B cell (primary cell): ENCODE measurements at regions not wholly inside any gene's neighbourhood (a gene's known extent, or its start where the extent isn't known, plus 50 kb on each side); places are given as distances from the start of the nearest gene placed in this dataset.

ENCODE experiments used
- ATAC-seq: fragments of 200-7000 bp; cut with Tn5 transposase; one replicate; pipeline ENCODE4 v1.10.0; 2021; ENCODE audit warnings: low read depth, mild to moderate bottlenecking, moderate number of reproducible peaks, moderate library complexity
- CTCF ChIA-PET: fragments of 350-600 bp; sonication (Branson Sonifier 250); formaldehyde crosslinking; loops from one replicate; lab custom pipeline; 2021; ENCODE audit warnings: antibody characterized with exemption, inconsistent platforms; lab: Charles Lee
- POLR2A ChIA-PET: fragments of 350-600 bp; sonication (Branson Sonifier 250); formaldehyde crosslinking; loops from one replicate; lab custom pipeline; 2021; ENCODE audit warnings: antibody characterized with exemption; lab: Charles Lee
- DNase-seq: peaks from one replicate; pipeline ENCODE4 v3.0.0; 2013
- H2AFZ ChIP-seq: 2 replicates; pipeline ENCODE4 v1.6.1; 2012; ENCODE audit warnings: mild to moderate bottlenecking, low read depth, low read length; ENCODE audit not compliant: insufficient read depth, poor library complexity, severe bottlenecking
- H3K27ac ChIP-seq, 2 donors: 1 replicate in 1 of 2; 2 replicates in 1 of 2; pipeline ENCODE4 v1.5.1; 2012 to 2013; ENCODE audit warnings: low read length in 2 of 2, mild to moderate bottlenecking in 2 of 2, moderate library complexity in 1 of 2
- H3K27me3 ChIP-seq, 4 experiments: fragments of 200-600 bp in 1 of 4; sonication (generic) in 1 of 4; replicated peaks in 1 of 4; 1 replicate in 2 of 4; 2 replicates in 2 of 4; pipeline versions ENCODE4 v1.6.1 to v1.7.0; 2013 to 2016; ENCODE audit warnings: low read length in 3 of 4, mild to moderate bottlenecking in 2 of 4, mixed read lengths in 1 of 4, moderate library complexity in 1 of 4; ENCODE audit not compliant: insufficient read depth in 4 of 4, control insufficient read depth in 3 of 4; ENCODE audit errors: control extremely low read depth in 1 of 4
- H3K36me3 ChIP-seq, 2 experiments: replicated peaks in 1 of 2; 1 replicate in 1 of 2; 2 replicates in 1 of 2; pipeline versions ENCODE4 v1.6.1 to v1.7.1; 2013; ENCODE audit warnings: low read length in 1 of 2; ENCODE audit not compliant: insufficient read depth in 2 of 2, control insufficient read depth in 1 of 2; ENCODE audit errors: control extremely low read depth in 1 of 2, extremely low read depth in 1 of 2
- H3K4me1 ChIP-seq, 2 donors: fragments of 200-600 bp in 1 of 2; sonication (generic) in 1 of 2; 1 replicate in 1 of 2; 2 replicates in 1 of 2; pipeline versions ENCODE4 v1.5.1 to v1.6.1; 2013 to 2017; ENCODE audit warnings: low read length in 2 of 2; ENCODE audit not compliant: control insufficient read depth in 2 of 2, insufficient read depth in 2 of 2
- H3K4me2 ChIP-seq: replicated peaks from 2 replicates; pipeline ENCODE3; 2012; ENCODE audit warnings: mild to moderate bottlenecking, low read depth, low read length; ENCODE audit not compliant: poor library complexity, severe bottlenecking
- H3K4me3 ChIP-seq, 5 experiments: fragments of 200-600 bp in 1 of 5; sonication (generic) in 1 of 5; 1 replicate in 3 of 5; 2 replicates in 2 of 5; pipeline versions ENCODE4 v1.5.1 to v1.7.0; 2011 to 2016; ENCODE audit warnings: low read length in 4 of 5, mild to moderate bottlenecking in 4 of 5, low read depth in 2 of 5, control low read depth in 1 of 5, moderate library complexity in 1 of 5; ENCODE audit not compliant: insufficient read depth in 1 of 5; ENCODE audit errors: control extremely low read depth in 1 of 5, extremely low read depth in 1 of 5
- H3K79me2 ChIP-seq: fragments of 200-600 bp; sonication (generic); one replicate; pipeline ENCODE4 v1.6.0; 2016; ENCODE audit warnings: low read length; ENCODE audit not compliant: control insufficient read depth, insufficient read depth
- H3K9ac ChIP-seq: fragments of 200-600 bp; sonication (generic); 2 replicates; pipeline ENCODE4 v1.6.1; 2017; ENCODE audit warnings: mild to moderate bottlenecking, low read length, moderate library complexity
- H3K9me3 ChIP-seq, 3 donors: one replicate each; pipeline versions ENCODE4 v1.6.1 to v1.7.1; 2013; ENCODE audit warnings: low read length in 2 of 3; ENCODE audit not compliant: control insufficient read depth in 2 of 3, insufficient read depth in 1 of 3; ENCODE audit errors: control extremely low read depth in 1 of 3
- H4K20me1 ChIP-seq: 2 replicates; pipeline ENCODE4 v1.6.0; 2012; ENCODE audit warnings: mild to moderate bottlenecking, low read length; ENCODE audit not compliant: insufficient read depth, control insufficient read depth, poor library complexity, severe bottlenecking
- H3K27ac Mint-ChIP-seq: one replicate; pipeline ENCODE4 v1.8.0; 2021; ENCODE audit warnings: mixed read lengths
- H3K27me3 Mint-ChIP-seq: one replicate; pipeline ENCODE4 v1.8.0; 2021; ENCODE audit warnings: mixed read lengths
- H3K4me1 Mint-ChIP-seq: one replicate; pipeline ENCODE4 v1.8.0; 2021; ENCODE audit warnings: mixed read lengths
- H3K4me3 Mint-ChIP-seq: one replicate; pipeline ENCODE4 v1.8.0; 2021; ENCODE audit warnings: mixed read lengths
- H3K9me3 Mint-ChIP-seq: one replicate; pipeline ENCODE4 v1.8.0; 2022; ENCODE audit warnings: mixed read lengths; ENCODE audit not compliant: insufficient read depth
- EZH2 ChIP-seq: IDR thresholded peaks from 2 replicates; pipeline ENCODE4 v1.6.1; 2012; ENCODE audit warnings: borderline replicate concordance, low read depth, mild to moderate bottlenecking, moderate library complexity, low read length; ENCODE audit not compliant: insufficient read depth, poor library complexity, severe bottlenecking
- WGBS: methylation state at CpG from one replicate; pipeline ENCODE4 v1.1.5; 2013; ENCODE audit warnings: missing lambda C conversion rate; ENCODE audit not compliant: insufficient coverage; 5-methylcytosine and 5-hydroxymethylcytosine counted together
- intact Hi-C: fragments of 100-400 bp; cut with micrococcal nuclease; formaldehyde crosslinking; loops from one replicate; pipeline ENCODE4 v1.10.0; 2022
- TF ChIP-seq, protein P1 (sequence below): fragments of 200-600 bp; IDR thresholded peaks from one replicate; pipeline ENCODE4 v1.8.0; 2022; ENCODE audit warnings: antibody characterized with exemption, mild to moderate bottlenecking

DNA sequence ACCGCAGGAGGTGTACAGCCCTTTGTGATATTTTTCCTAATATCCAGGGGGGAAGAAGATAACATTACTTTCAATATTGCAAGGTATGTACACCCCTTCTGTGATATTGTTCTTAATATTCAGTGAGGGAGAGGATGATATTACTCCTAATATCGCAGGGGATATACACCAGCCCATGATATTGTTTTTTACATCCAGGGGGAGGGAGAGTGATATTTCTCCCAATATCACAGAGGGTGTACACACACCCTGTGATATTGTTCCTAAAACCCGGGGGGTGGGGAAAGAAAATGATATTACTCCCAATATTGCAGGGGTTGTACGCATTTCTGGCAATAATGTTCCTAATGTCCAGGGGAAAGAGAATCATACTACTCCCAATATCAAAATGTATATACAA, 58.0 kb upstream of the SLC25A48 start:
- no CpG with 5 or more reads among the region's 4 CpGs for WGBS
- Mint-ChIP-seq H3K9me3 (no peaks in the 10 kb centered on the region), H3K4me3 (no peak overlapping the region), H3K27me3 (peaks cover 4% of the 10 kb centered on the region), H3K27ac (no peak overlapping the region), H3K4me1 (no peaks in the 10 kb centered on the region)
- Histone ChIP-seq H3K36me3 (no peaks in the 10 kb centered on the region), H4K20me1 (no peaks in the 10 kb centered on the region), H3K4me1 (no peaks in the 10 kb centered on the region), H3K4me3 (no peak overlapping the region), H3K27ac (no peak overlapping the region), H3K9ac (no peak overlapping the region), H2AFZ (no peak overlapping the region), H3K27me3 (peaks cover 0 to 3% (median 0%) of the 10 kb centered on the region in 4 experiments), H3K79me2 (no peaks in the 10 kb centered on the region), H3K4me2 (no peak overlapping the region), H3K9me3 (no peaks in the 10 kb centered on the region)
- TF ChIP-seq EZH2: no peak
- TF ChIP-seq, protein P1, sequence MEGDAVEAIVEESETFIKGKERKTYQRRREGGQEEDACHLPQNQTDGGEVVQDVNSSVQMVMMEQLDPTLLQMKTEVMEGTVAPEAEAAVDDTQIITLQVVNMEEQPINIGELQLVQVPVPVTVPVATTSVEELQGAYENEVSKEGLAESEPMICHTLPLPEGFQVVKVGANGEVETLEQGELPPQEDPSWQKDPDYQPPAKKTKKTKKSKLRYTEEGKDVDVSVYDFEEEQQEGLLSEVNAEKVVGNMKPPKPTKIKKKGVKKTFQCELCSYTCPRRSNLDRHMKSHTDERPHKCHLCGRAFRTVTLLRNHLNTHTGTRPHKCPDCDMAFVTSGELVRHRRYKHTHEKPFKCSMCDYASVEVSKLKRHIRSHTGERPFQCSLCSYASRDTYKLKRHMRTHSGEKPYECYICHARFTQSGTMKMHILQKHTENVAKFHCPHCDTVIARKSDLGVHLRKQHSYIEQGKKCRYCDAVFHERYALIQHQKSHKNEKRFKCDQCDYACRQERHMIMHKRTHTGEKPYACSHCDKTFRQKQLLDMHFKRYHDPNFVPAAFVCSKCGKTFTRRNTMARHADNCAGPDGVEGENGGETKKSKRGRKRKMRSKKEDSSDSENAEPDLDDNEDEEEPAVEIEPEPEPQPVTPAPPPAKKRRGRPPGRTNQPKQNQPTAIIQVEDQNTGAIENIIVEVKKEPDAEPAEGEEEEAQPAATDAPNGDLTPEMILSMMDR: no peak
- ATAC-seq: no peak
- CTCF ChIA-PET: no interaction called here
- no peak for DNase-seq
- intact Hi-C loops: no loop called here
- POLR2A ChIA-PET: no interaction called here

DNA sequence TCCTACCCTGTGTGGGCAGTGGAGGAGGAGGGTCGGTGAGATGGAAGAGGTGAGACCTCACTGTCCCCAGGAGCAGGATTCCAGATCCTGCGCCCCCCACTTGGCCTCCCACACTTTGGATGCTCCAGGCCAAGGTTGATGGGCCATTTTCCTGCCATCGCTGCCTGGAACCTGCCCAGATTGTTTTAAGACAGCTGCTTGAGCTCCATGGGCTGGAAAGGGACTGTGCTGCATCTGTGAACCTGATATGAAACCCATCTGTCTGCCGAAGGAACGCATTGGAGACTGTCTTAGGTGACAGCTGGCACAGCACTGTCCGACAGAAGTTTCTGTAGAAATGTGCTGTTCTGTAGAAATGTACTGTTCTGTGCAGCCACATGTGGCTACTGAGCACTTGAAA, 72.7 kb upstream of the SLC25A48 start:
- H3K4me3 ChIP-seq: no peak overlapping the region
- Mint-ChIP-seq H3K4me1 (no peaks in the 10 kb centered on the region), H3K9me3 (no peaks in the 10 kb centered on the region), H3K27me3 (no peaks in the 10 kb centered on the region), H3K4me3 (no peak overlapping the region), H3K27ac (no peak overlapping the region)
- no peaks in the 10 kb centered on the region for H3K79me2 ChIP-seq
- 83% methylated on average over 6 of the region's 6 CpGs for WGBS
- H2AFZ ChIP-seq: no peak overlapping the region
- no peak overlapping the region for H3K4me2 ChIP-seq
- H3K27ac ChIP-seq: no peak overlapping the region
- no peak overlapping the region for H3K9ac ChIP-seq
- H3K4me1 ChIP-seq: no peaks in the 10 kb centered on the region
- ATAC-seq (no peak), DNase-seq (no peak)
- peaks cover 0 to 7% (median 0%) of the 10 kb centered on the region in 3 donors for H3K9me3 ChIP-seq
- ChIA-PET CTCF (no interaction called here), POLR2A (no interaction called here)
- H3K36me3 ChIP-seq: no peaks in the 10 kb centered on the region
- intact Hi-C loops: no loop called here
- TF ChIP-seq EZH2: no peak
- TF ChIP-seq, protein P1: no peak
- H3K27me3 ChIP-seq: no peaks in the 10 kb centered on the region
- H4K20me1 ChIP-seq: no peaks in the 10 kb centered on the region
